GM04504 (cell line): ENCODE measurements at regions not wholly inside any gene's neighbourhood (a gene's known extent, or its start where the extent isn't known, plus 50 kb on each side); places are given as distances from the start of the nearest gene placed in this dataset.

Experiments used
- DNase-seq: peaks from one replicate; pipeline ENCODE4 v3.0.0-alpha.2; 2012; ENCODE audit warnings: low read depth

DNA sequence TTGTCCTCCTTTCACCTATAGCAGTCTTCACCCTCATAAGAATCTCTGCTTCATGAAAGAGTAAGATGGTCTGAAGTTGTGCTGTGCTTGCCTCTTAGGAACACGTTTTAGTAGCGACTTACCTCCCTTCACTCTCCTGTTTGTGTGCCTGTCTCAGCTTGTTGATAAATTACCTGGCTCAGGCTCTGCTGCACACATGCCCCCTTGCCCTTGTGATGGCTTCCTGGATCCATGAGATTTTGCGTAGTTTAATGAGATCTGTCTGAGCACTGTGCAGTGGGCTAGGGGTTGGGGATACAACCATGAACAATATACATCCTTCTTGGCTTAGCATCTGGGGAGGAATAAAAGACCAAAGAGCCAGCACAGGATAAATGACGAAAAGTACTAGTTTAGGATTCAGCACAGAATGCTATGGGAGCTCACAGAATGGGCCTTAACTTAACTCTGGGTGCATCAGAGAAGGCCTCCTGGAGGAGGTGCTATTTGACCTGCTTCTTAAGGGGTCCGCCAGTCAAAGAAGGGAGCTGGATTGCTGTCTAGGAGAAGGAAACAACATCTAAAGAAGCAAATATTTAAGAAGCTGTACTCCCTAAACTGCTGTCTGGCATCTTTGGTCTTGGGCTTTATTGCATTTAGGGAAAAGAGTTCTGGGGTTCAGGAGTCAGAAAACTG lies 175.7 kb upstream of the PLXNA2 start:
- DNase-seq: no peak

DNA sequence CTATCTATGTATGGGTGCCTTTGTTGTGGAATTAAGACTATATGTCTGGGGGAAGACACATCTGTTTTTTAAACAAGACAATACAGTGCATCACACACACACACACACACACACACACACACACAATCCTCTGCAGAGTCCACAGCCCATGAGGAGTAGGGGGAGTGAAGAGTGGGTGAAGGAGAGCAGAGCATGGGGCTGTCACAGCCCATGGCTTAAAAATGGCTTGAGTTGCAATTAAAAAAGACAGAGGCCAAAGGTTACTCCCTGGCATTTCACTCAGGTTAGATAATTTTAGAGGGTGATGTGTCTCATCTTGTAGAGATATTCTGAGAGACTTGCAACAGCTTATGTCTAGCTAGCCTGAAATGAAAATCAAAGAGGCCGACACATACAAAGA lies 176.5 kb upstream of the PLXNA2 start:
- DNase-seq: no peak

DNA sequence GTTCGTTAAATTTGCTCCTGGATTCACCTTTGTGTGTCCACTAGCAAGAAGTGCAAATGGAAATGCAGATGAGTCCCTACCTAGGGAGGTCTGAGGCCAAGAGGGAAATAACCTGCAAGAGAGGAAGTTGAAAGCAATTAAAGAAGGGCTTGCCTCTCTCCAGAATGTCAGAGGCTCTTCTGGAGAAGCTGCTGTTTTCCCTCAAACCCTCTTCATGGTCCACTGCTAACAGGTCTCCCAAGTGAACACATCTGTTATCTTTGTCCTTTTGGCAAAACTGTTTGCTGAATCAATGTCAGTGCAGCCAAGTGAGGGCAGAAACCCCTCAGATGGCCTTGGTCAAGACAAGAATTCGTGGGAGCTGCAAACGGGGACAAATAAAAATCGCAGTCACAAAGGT lies 177.3 kb upstream of the PLXNA2 start:
- no peak for DNase-seq

DNA sequence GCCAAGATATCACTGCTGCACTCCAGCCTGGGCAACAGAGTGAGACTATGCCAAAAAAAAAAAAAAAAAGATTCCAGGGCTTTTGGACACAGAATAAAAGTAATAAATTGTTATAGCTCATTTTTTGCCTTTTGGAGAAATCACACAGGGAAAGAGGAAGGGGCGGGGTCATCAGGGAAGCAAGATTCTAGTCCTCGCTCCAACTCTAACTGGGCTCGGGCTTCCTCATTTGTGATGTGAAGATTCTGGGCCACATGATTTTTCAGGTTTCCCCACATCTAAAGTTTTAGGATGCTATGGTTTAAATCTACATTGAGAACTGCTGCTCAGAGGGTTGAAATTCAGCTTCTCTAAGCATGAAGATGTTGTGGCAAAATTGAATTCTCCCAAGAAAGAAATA lies 179.3 kb upstream of the PLXNA2 start:
- no peak for DNase-seq

DNA sequence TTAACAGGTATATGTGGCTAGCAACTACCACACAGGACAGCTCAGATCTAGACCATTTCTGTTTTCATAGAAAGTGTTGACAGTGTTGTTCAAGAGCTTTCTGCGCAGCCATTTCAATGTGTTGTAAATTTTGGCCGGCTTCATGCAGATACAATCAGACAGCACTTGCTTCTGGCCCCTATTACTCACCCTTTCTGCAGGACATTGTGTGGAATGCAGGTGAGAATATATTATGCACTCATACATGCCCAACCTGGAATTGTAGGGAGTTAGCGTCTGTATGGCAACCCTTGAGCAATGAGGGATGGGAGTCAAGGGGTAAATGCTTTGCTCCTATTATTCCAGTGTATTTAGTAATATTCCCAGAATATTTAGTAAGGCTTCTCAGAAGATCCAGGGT lies 180.9 kb upstream of the PLXNA2 start:
- DNase-seq: no peak

DNA sequence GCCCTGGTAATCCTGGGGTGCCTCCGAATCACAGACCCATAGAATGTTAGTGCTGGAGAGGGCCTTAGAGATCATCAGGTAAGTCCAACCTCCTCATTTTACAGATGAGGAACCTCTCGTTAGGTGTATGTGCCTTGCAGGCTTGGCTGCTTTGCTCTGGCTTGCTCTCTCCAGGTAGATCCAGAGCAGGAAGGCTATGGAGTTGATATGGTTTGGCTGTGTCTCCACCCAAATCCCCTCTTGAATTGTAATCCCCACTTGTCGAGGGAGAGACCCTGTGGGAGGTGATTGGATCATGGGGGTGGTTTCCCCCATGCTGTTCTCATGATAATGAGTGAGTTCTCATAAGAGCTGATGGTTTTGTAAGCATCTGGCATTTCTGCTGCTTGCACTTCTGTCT lies 186.0 kb upstream of the PLXNA2 start:
- no peak for DNase-seq

DNA sequence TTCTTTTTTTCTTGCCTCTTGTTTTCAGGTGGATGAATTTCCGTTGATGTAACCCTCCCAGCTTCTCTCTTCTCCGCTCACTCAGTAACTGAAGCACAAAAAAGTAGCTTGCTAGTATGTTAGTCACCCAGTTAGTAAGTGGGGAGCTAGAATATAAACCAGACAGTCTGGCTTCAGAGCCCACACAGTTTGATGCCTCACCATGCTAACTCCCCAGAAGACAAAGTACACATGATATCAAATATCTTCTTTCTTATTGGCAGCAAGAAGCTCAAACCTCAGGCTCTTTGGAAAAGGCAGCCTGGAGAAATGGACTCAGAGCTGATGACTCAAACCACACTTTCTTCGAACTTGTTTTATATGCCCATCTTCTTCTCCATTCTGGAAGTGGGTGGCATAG lies 187.5 kb upstream of the PLXNA2 start:
- peak; percentile 38 for DNase-seq

DNA sequence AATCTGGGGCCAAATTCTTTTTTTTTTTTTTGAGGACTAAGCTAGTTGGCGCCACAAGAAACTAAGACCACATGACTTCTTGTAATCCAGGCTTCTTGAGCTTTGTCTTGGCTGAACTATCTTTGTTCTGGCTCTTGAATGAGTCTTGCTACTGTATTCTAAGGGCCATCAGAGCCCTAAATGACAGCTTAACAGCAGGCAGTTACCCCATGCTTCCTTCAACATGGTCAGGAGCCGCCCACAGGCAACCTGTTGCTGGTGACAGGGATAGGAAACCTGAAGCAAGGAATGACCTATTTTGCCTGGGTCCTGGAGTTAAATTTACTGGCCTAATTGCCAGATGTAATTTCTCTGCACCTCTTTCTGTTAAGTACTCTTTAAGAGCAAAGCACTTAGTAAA lies 188.2 kb upstream of the PLXNA2 start:
- no peak for DNase-seq

DNA sequence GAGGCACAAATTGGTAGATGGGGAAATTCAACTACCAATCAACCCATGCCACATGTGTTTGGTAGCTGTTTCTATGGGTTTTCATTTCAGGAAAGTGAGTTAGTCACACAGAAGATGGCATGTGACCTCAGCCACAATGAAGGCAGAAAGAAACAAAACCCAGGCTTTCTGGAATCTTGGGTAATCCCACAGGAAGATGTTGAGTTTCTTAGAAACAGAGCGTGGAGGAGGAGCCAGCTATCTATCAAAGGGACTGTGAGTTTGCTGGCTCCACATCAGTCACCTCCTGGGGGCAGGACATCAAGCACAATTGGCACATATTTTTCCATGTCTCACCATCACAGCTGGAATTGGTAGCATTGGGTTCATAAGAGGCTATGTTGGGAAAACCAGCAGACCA lies 188.9 kb upstream of the PLXNA2 start:
- peak; percentile 12 for DNase-seq

DNA sequence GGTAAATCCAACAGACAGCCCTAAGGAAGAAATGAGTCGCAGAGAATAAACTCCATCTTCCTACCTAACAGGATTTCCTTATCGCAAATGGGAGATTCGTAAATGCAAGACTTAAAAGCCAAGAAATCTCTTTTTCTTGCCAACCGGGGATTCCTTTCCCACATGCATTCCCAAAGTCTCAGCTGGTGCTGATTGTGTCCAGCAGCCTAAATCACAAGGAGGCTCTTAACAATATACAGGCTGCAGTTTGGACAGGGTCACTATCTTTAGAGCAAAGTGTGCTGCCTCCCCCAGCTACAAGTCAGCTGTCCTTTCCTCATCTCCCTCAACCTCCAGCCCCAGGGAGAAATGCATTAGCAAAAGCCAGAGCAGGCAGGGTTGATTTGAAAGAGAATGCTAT lies 189.8 kb upstream of the PLXNA2 start:
- no peak for DNase-seq

DNA sequence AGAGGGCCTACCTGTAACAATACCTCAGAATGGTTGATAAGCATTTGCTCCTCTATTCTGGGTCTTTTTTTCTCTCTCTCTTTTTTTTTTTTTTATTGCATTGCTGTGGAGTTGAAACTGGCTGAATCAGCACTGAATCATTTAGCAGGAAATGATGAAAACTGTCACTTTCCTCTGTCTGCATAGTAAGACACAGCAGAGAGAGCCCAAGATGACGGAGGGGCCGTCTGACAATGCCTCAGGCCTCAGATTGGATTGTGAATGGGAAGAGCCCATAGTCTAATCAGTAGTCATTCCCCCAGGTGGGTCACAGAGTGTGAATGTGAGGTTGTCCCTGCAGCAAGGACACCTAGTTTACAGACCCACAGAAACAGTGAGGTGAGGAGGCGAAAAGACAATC lies 193.2 kb upstream of the PLXNA2 start:
- peak; percentile 20 for DNase-seq

DNA sequence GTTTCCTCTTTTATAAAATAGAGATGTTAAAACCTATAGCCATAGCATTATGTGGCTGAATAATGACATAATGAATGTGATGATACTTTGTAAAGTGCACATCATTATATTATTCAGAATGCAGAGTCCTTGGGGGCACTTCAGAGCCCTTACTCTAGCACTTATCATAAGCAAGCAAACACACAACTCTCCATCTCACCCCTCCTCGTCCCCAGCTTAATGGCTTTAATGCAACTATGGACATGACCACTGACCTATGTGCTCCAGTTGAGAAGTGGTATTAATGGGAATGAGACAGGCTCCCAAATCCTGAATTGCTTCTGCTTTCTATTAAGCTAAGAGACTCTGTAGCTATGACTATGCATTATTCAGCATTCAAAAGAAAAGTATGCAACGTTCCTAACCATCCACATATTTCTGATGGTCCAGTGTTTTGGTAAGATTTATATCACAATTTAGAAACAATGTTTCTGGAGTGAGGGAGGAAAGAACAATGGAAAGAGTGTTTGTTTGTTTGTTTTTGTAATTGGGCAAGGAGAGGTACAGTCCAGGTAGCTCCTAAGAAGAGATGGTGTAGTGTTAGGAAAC lies 194.0 kb upstream of the PLXNA2 start:
- no peak for DNase-seq

DNA sequence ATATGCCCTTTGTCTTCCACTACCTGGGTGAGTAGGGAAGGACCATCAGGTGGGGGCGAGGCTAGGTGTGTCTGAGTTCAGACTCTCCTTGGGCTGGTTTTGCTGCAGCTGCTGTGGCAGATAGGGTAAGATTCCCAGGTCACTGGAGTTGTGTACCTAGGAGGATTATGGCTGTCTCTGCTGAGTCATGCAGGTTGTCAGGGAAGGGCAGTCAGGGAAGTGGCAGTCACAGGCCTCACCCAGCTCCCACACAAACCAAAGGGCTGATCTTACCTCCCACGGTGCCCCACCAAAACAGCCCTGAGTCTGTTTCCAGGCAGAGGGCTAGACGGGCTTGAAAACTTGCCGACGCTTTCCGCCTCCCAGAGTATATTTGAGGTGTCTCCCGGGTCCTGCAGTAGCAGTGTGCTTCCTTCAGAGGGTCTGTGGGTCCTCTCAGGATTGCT lies 201.6 kb upstream of the PLXNA2 start:
- DNase-seq: no peak

DNA sequence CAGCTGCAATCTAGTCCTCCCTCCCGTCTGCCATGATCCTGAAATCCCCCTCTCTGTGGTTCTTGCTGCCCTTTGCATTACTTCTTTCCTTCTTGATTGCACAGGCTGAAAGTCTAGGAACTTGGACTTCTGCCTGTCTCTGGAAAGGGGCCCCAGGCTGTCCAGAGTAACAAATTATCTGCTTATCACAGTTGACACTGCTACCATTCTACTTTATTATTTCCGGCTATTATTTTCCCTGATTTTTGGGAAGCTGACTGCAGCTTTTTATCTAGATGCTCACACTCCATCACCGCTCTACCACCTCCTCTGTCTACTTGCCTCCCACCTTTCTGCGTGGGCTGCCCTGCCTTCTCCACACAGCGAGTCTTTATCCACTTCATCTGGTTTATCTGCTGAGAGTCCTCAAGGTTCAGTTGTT lies 202.1 kb upstream of the PLXNA2 start:
- DNase-seq: no peak

DNA sequence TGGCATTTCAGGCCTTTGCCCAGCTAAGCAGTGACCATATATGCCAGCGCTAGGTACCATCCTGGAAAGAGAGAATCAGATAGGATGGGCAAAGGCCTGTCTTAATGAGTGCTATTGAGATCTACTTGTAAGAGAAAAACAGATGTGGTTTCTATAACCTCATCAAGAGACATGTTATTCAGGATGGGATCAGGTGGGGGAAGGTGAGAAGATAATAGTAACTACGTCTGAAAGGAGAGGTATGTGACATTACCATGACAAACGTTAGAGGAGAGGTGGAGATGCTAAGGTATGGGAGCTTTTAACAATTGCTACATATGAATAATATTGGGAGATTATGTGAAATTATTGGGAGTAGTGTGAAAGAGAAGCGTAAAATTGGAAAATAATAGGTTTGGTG lies 204.2 kb upstream of the PLXNA2 start:
- DNase-seq: no peak

DNA sequence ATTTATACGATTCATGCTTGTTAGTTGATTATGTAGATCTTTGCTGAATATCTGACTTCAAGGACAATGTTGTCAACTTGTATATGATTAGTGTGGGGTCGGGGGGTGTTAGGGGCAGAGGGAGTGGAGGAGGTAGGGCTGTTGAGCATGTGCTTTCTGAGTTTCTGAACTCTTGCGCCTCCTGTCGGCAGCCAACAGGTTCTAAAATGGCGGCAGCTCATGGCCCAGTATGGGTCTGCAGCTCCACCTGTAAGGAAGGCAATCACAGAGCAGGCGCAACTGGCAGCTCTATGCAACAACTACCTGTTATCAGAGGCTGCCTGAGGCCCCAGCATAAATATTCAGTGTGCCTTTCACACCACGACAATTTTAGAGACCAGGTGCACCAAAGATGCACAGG lies 205.8 kb upstream of the PLXNA2 start:
- no peak for DNase-seq

DNA sequence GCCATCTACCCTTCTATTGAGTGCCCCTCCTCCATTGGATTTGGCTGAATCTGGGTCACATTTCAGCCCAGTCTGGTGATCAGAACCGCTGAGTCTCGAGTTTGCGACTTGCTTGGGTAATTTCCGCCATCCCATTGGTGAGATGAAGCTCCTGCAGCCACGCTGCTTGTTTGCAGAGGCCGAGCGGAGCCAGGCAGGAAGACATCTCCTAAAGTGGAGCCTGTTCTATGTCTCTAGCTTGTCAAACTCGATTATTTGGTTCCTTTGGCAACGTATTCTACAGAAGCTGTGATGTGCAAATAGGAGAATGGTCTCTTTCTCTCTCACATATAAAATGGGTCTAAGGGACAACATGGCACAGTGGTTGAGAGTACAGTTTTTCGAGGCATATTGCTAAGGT lies 206.8 kb upstream of the PLXNA2 start:
- no peak for DNase-seq

DNA sequence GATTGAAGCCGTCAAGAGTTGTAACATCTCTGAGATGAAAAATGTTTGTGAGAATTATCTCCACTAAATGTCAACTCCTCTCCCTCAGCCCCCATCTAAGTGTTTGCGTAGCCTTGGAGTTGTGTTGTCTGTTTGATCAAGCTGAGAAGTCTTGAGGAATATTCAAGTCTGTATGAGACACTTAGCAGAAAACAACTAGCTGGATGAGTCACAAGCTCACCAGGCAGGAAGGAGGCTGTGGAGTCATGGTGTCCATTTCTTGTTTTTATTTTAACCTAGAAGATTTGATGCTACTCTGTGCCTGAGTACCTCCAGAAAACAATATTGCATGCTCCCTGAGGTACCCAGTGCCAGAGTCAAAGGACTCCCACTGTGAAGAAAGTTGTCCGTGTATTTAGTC lies 211.6 kb upstream of the PLXNA2 start:
- no peak for DNase-seq

DNA sequence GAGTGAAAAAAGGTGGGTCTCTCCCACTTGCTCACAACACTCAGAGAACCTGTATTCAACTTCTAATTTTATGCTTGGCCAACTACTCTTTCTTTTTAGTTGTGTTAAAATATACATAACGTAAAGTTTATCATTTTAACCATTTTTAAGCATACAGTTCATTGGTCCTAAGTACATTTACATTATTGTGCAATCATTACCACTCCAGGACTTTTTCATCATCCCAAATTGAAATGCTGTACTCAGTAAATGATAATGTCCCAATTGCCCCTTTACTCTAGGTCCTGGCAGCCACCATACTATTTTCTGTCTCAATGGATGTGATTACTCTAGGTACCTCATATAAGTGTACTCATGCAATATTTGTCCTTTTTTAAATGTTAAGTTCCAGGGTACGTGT lies 212.3 kb upstream of the PLXNA2 start:
- DNase-seq: no peak

DNA sequence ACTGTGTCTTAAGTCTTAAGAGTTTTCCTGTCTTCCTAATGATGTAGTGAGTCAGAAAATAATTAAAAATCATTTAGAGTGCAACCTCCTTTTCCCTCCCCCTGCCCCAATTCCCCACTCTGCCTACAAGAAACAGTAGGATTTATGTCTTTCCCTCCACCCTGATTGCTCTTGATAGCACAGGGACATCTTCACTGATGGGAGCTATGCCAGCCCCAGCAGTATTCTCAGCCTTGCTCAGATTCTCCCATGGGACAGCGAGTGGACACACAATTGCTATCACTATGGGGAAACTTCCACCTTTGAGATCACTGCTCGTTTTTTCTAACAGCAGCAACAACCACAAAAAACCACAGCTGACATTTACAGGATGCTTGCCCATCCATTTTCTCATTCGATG lies 216.6 kb upstream of the PLXNA2 start:
- no peak for DNase-seq

DNA sequence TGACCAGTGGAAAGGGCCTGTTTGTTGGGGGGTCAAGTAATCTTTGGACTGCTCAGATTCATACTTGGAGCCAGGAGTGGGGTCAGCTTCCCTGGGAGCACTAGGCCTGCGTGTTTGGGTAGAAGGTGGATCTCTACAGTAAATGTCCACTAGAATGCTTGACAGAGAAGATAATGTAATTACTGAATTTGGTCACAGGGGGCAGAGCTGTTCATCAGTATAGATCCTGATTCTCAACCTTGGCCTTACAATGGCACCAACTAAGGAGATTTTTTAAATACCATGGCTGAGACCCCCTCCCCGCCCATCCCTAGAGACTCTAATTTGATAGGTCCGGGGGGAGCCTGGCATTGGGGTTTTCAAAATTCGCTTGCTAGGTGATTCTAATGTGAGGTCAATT lies 217.5 kb upstream of the PLXNA2 start:
- DNase-seq: no peak

DNA sequence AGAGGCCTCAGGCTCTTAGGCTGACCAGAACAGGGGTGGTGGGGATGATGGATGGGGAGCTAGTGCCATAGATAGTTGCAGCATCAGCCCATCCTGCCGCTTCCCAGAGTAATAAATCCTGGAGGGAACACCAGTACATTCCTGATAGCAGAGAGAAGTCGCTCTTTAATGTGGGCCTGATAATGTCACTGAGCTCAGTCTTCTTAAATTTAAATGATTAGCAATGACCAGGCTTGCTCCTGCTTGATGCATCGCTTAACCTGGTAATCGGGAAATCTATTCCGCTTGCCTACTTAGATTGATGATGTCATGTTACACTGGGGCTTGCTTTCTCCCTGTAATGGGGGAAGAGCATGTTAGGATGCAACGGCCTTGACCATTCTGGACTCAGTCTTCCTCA lies 218.6 kb upstream of the PLXNA2 start:
- DNase-seq: no peak

DNA sequence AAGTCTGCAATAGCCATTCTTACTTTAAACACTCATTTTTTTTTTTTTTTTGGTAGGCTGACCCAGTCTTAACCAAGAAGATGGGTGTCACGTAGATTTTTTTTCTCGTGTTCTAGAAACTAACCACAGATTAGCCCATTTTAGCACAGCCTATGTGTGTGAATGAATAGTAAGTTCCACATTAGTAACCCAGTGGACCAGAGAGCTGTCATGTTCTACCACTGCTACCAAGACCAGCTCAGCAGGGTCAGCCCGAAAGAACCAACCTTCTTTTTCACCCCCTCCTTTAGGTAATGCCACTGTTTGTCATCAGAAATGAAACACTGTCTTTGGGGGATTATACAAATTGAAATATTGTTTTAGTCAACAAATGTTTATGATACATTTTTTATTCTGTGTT lies 221.1 kb upstream of the PLXNA2 start:
- no peak for DNase-seq
